ENCODE measurements at regions not wholly inside any gene's neighbourhood (a gene's known extent, or its start where the extent isn't known, plus 50 kb on each side); places are given as distances from the start of the nearest gene placed in this dataset.

GRCh38 chr14:84777356-84777755, 752.6 kb upstream of the FLRT2 start:
- TF ChIP-seq CTCF (IDR thresholded peaks at IDR 0.05) = no peak
- no peak for TF ChIP-seq POLR2AphosphoS5 (IDR thresholded peaks at IDR 0.05)
- no peak for TF ChIP-seq POLR2A (IDR thresholded peaks at IDR 0.05)

Measured in upper lobe of left lung (tissue), 4 donors.